DOHH2 (cell line): ENCODE measurements at regions not wholly inside any gene's neighbourhood (a gene's known extent, or its start where the extent isn't known, plus 50 kb on each side); places are given as distances from the start of the nearest gene placed in this dataset.

Experiments used
- H3F3A ChIP-seq: fragments of 200-600 bp; sonication (generic), shearing (Covaris generic); 2 replicates; pipeline ENCODE4 v1.6.0; 2016; ENCODE audit warnings: antibody characterized with exemption, mild to moderate bottlenecking; ENCODE audit not compliant: control insufficient read depth, insufficient read depth
- H3K27ac ChIP-seq: fragments of 200-600 bp; sonication (generic); 2 replicates; pipeline ENCODE4 v1.5.1; 2014; ENCODE audit warnings: low read depth, mild to moderate bottlenecking, low read length, moderate library complexity
- H3K27me3 ChIP-seq: fragments of 200-600 bp; sonication (generic); 2 replicates; pipeline ENCODE4 v1.6.1; 2014; ENCODE audit warnings: mild to moderate bottlenecking, low read length, mixed read lengths; ENCODE audit not compliant: control insufficient read depth
- H3K36me3 ChIP-seq: fragments of 200-600 bp; sonication (generic); 2 replicates; pipeline ENCODE4 v1.6.1; 2014; ENCODE audit warnings: mild to moderate bottlenecking, low read length, moderate library complexity, mixed read lengths; ENCODE audit not compliant: control insufficient read depth
- H3K4me1 ChIP-seq: fragments of 200-600 bp; sonication (generic); 2 replicates; pipeline ENCODE4 v1.6.1; 2014; ENCODE audit warnings: mild to moderate bottlenecking, low read length, mixed read lengths; ENCODE audit not compliant: control insufficient read depth
- H3K4me2 ChIP-seq: fragments of 200-600 bp; sonication (generic); 2 replicates; pipeline ENCODE4 v1.6.0; 2014; ENCODE audit warnings: mild to moderate bottlenecking, low read length, moderate library complexity
- H3K4me3 ChIP-seq: fragments of 200-600 bp; sonication (generic); 2 replicates; pipeline ENCODE4 v1.5.1; 2014; ENCODE audit warnings: mild to moderate bottlenecking, low read length, mixed read lengths
- H3K79me2 ChIP-seq: fragments of 200-600 bp; sonication (generic); 2 replicates; pipeline ENCODE4 v1.6.1; 2014; ENCODE audit warnings: mild to moderate bottlenecking, low read length, mixed read lengths; ENCODE audit not compliant: control insufficient read depth
- H3K9me2 ChIP-seq: fragments of 200-600 bp; sonication (generic); replicated peaks from 2 replicates; pipeline ENCODE4 v1.6.1; 2014; ENCODE audit warnings: mild to moderate bottlenecking, low read length, mixed read lengths; ENCODE audit not compliant: control insufficient read depth
- H3K9me3 ChIP-seq: fragments of 200-600 bp; sonication (generic); 2 replicates; pipeline ENCODE4 v1.6.1; 2014; ENCODE audit warnings: antibody characterized with exemption, low read length, mixed read lengths; ENCODE audit not compliant: control insufficient read depth, insufficient read depth
- H4K20me1 ChIP-seq: fragments of 200-600 bp; sonication (generic); 2 replicates; pipeline ENCODE4 v1.6.0; 2014; ENCODE audit warnings: low read depth, mild to moderate bottlenecking, antibody characterized with exemption, low read length, moderate library complexity; ENCODE audit not compliant: control insufficient read depth, insufficient read depth
- CTCF ChIP-seq: fragments of 200-600 bp; sonication (generic); IDR thresholded peaks from one replicate; pipeline ENCODE4 v1.5.1; 2014; ENCODE audit warnings: antibody characterized with exemption, mild to moderate bottlenecking, low read depth, low read length; ENCODE audit not compliant: poor library complexity, severe bottlenecking
- EZH2phosphoT487 ChIP-seq: fragments of 200-600 bp; sonication (generic); IDR thresholded peaks from 2 replicates; pipeline ENCODE4 v1.6.1; 2017; ENCODE audit warnings: borderline replicate concordance, mild to moderate bottlenecking, antibody characterized with exemption, low read length, moderate library complexity, mixed read lengths

GRCh38 chr1:47618830-47619229, 181.0 kb downstream of the FOXD2 start:
- TF ChIP-seq CTCF (no peak), EZH2phosphoT487 (no peak)
- Histone ChIP-seq H3K4me1 (no peaks in the 10 kb centered on the region), H3K4me2 (no peak overlapping the region), H3K27me3 (no peaks in the 10 kb centered on the region; the same call in 1 of the 2 replicates), H3K9me3 (no peaks in the 10 kb centered on the region), H3K9me2 (no peaks in the 10 kb centered on the region), H3K79me2 (no peaks in the 10 kb centered on the region), H3K4me3 (no peak overlapping the region), H3F3A (no peaks in the 10 kb centered on the region), H3K36me3 (no peaks in the 10 kb centered on the region), H4K20me1 (no peaks in the 10 kb centered on the region), H3K27ac (no peak overlapping the region)

GRCh38 chr1:47621483-47621882, 183.6 kb downstream of the FOXD2 start:
- Histone ChIP-seq H3K27ac (no peak overlapping the region), H3K4me2 (no peak overlapping the region), H3K36me3 (no peaks in the 10 kb centered on the region), H4K20me1 (no peaks in the 10 kb centered on the region), H3K79me2 (no peaks in the 10 kb centered on the region), H3K4me3 (no peak overlapping the region), H3K9me2 (no peaks in the 10 kb centered on the region), H3K27me3 (no peaks in the 10 kb centered on the region; the same call in 1 of the 2 replicates), H3K9me3 (no peaks in the 10 kb centered on the region), H3F3A (no peaks in the 10 kb centered on the region), H3K4me1 (no peaks in the 10 kb centered on the region)
- no peak for TF ChIP-seq CTCF

- no peak for TF ChIP-seq EZH2phosphoT487
- no peak for TF ChIP-seq CTCF
- Histone ChIP-seq H3K36me3 (no peaks in the 10 kb centered on the region), H3K79me2 (no peaks in the 10 kb centered on the region), H3K4me2 (no peak overlapping the region), H3K27ac (no peak overlapping the region), H3F3A (no peaks in the 10 kb centered on the region), H4K20me1 (no peaks in the 10 kb centered on the region), H3K4me1 (no peaks in the 10 kb centered on the region), H3K9me3 (no peaks in the 10 kb centered on the region), H3K4me3 (no peak overlapping the region), H3K9me2 (no peaks in the 10 kb centered on the region), H3K27me3 (no peaks in the 10 kb centered on the region; the same call in 1 of the 2 replicates)
Observed at GRCh38 chr1:47621977-47622376, 184.1 kb downstream of the FOXD2 start.
